ENCODE measurements at regions not wholly inside any gene's neighbourhood (a gene's known extent, or its start where the extent isn't known, plus 50 kb on each side); places are given as distances from the start of the nearest gene placed in this dataset.

DNA sequence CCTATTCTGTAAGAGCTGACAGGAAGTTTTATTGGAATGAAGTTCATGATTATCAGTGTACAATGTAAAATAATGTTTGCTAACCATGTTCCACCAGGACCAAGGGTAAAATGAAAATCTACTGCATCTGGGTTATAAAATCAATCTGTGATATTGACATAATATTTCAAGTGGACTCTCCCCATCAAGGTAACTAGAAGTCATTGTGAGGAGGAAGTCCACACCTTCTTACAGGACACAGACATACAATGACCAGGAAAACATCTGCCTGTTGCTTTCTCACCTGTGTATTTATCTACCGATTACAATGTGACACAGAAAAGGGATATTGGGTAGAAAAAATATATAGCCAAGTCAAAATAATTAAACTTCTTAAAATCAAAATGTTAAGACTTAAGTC lies 140.7 kb upstream of the RFC3 start (continued):
- TF ChIP-seq, protein P1, sequence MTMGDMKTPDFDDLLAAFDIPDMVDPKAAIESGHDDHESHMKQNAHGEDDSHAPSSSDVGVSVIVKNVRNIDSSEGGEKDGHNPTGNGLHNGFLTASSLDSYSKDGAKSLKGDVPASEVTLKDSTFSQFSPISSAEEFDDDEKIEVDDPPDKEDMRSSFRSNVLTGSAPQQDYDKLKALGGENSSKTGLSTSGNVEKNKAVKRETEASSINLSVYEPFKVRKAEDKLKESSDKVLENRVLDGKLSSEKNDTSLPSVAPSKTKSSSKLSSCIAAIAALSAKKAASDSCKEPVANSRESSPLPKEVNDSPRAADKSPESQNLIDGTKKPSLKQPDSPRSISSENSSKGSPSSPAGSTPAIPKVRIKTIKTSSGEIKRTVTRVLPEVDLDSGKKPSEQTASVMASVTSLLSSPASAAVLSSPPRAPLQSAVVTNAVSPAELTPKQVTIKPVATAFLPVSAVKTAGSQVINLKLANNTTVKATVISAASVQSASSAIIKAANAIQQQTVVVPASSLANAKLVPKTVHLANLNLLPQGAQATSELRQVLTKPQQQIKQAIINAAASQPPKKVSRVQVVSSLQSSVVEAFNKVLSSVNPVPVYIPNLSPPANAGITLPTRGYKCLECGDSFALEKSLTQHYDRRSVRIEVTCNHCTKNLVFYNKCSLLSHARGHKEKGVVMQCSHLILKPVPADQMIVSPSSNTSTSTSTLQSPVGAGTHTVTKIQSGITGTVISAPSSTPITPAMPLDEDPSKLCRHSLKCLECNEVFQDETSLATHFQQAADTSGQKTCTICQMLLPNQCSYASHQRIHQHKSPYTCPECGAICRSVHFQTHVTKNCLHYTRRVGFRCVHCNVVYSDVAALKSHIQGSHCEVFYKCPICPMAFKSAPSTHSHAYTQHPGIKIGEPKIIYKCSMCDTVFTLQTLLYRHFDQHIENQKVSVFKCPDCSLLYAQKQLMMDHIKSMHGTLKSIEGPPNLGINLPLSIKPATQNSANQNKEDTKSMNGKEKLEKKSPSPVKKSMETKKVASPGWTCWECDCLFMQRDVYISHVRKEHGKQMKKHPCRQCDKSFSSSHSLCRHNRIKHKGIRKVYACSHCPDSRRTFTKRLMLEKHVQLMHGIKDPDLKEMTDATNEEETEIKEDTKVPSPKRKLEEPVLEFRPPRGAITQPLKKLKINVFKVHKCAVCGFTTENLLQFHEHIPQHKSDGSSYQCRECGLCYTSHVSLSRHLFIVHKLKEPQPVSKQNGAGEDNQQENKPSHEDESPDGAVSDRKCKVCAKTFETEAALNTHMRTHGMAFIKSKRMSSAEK (CRISPR knock-in tag; IDR thresholded peaks at IDR 0.05; ENCODE audit: borderline replicate concordance) = no peak
- TF ChIP-seq, protein P2, sequence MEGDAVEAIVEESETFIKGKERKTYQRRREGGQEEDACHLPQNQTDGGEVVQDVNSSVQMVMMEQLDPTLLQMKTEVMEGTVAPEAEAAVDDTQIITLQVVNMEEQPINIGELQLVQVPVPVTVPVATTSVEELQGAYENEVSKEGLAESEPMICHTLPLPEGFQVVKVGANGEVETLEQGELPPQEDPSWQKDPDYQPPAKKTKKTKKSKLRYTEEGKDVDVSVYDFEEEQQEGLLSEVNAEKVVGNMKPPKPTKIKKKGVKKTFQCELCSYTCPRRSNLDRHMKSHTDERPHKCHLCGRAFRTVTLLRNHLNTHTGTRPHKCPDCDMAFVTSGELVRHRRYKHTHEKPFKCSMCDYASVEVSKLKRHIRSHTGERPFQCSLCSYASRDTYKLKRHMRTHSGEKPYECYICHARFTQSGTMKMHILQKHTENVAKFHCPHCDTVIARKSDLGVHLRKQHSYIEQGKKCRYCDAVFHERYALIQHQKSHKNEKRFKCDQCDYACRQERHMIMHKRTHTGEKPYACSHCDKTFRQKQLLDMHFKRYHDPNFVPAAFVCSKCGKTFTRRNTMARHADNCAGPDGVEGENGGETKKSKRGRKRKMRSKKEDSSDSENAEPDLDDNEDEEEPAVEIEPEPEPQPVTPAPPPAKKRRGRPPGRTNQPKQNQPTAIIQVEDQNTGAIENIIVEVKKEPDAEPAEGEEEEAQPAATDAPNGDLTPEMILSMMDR (IDR thresholded peaks at IDR 0.05) = no peak

DNA sequence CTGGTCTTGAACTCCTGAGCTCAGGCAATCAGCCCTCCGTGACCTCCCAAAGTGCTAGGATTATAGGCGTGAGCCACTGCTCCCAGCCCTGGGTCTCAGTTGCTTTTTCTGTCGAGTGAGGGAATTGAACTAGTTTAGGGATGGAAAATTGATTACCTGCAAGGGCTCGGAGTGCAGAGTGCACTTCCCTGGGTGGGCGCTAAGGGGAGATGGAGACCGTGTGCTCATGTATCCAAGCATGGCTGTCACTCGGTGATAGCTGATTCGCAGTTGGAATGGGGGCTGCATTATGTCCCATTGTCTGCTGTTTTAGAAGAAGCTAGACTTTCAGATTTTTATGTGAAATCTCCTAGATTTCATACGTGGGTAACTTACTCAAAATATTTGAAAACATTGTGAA lies 139.9 kb upstream of the RFC3 start:
- H3K36me3 Mint-ChIP-seq = peaks cover 15% of the 10 kb centered on the region
- no peak overlapping the region for H3K4me3 Mint-ChIP-seq
- no peak for DNase-seq (ENCODE audit: low spot score)
- peak; percentile 50; the same call in 1 of the 2 replicates for ATAC-seq
- ChIA-PET CTCF (no interaction called here), POLR2A (no interaction called here)
- peaks cover 15% of the 10 kb centered on the region for H3K4me1 Mint-ChIP-seq
- no peaks in the 10 kb centered on the region for H3K27me3 Mint-ChIP-seq (ENCODE audit: low read depth)
- peaks cover 13% of the 10 kb centered on the region for H3K9me3 Mint-ChIP-seq
- no peak overlapping the region for H3K27ac Mint-ChIP-seq
- no peak for TF ChIP-seq TCF7 (CRISPR knock-in tag; IDR thresholded peaks at IDR 0.05; ENCODE audit: low read depth)
- TF ChIP-seq, protein P3, sequence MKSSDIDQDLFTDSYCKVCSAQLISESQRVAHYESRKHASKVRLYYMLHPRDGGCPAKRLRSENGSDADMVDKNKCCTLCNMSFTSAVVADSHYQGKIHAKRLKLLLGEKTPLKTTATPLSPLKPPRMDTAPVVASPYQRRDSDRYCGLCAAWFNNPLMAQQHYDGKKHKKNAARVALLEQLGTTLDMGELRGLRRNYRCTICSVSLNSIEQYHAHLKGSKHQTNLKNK (CRISPR knock-in tag; IDR thresholded peaks at IDR 0.05) = no peak
- TF ChIP-seq, protein P2 (IDR thresholded peaks at IDR 0.05) = no peak
- TF ChIP-seq, protein P4, sequence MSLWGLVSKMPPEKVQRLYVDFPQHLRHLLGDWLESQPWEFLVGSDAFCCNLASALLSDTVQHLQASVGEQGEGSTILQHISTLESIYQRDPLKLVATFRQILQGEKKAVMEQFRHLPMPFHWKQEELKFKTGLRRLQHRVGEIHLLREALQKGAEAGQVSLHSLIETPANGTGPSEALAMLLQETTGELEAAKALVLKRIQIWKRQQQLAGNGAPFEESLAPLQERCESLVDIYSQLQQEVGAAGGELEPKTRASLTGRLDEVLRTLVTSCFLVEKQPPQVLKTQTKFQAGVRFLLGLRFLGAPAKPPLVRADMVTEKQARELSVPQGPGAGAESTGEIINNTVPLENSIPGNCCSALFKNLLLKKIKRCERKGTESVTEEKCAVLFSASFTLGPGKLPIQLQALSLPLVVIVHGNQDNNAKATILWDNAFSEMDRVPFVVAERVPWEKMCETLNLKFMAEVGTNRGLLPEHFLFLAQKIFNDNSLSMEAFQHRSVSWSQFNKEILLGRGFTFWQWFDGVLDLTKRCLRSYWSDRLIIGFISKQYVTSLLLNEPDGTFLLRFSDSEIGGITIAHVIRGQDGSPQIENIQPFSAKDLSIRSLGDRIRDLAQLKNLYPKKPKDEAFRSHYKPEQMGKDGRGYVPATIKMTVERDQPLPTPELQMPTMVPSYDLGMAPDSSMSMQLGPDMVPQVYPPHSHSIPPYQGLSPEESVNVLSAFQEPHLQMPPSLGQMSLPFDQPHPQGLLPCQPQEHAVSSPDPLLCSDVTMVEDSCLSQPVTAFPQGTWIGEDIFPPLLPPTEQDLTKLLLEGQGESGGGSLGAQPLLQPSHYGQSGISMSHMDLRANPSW (CRISPR knock-in tag; conservative IDR thresholded peaks at IDR 0.05; ENCODE audit: low read depth) = no peak
- TF ChIP-seq, protein P5, sequence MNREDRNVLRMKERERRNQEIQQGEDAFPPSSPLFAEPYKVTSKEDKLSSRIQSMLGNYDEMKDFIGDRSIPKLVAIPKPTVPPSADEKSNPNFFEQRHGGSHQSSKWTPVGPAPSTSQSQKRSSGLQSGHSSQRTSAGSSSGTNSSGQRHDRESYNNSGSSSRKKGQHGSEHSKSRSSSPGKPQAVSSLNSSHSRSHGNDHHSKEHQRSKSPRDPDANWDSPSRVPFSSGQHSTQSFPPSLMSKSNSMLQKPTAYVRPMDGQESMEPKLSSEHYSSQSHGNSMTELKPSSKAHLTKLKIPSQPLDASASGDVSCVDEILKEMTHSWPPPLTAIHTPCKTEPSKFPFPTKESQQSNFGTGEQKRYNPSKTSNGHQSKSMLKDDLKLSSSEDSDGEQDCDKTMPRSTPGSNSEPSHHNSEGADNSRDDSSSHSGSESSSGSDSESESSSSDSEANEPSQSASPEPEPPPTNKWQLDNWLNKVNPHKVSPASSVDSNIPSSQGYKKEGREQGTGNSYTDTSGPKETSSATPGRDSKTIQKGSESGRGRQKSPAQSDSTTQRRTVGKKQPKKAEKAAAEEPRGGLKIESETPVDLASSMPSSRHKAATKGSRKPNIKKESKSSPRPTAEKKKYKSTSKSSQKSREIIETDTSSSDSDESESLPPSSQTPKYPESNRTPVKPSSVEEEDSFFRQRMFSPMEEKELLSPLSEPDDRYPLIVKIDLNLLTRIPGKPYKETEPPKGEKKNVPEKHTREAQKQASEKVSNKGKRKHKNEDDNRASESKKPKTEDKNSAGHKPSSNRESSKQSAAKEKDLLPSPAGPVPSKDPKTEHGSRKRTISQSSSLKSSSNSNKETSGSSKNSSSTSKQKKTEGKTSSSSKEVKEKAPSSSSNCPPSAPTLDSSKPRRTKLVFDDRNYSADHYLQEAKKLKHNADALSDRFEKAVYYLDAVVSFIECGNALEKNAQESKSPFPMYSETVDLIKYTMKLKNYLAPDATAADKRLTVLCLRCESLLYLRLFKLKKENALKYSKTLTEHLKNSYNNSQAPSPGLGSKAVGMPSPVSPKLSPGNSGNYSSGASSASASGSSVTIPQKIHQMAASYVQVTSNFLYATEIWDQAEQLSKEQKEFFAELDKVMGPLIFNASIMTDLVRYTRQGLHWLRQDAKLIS (CRISPR knock-in tag; IDR thresholded peaks at IDR 0.05; ENCODE audit: borderline replicate concordance) = no peak
- TF ChIP-seq, protein P6, sequence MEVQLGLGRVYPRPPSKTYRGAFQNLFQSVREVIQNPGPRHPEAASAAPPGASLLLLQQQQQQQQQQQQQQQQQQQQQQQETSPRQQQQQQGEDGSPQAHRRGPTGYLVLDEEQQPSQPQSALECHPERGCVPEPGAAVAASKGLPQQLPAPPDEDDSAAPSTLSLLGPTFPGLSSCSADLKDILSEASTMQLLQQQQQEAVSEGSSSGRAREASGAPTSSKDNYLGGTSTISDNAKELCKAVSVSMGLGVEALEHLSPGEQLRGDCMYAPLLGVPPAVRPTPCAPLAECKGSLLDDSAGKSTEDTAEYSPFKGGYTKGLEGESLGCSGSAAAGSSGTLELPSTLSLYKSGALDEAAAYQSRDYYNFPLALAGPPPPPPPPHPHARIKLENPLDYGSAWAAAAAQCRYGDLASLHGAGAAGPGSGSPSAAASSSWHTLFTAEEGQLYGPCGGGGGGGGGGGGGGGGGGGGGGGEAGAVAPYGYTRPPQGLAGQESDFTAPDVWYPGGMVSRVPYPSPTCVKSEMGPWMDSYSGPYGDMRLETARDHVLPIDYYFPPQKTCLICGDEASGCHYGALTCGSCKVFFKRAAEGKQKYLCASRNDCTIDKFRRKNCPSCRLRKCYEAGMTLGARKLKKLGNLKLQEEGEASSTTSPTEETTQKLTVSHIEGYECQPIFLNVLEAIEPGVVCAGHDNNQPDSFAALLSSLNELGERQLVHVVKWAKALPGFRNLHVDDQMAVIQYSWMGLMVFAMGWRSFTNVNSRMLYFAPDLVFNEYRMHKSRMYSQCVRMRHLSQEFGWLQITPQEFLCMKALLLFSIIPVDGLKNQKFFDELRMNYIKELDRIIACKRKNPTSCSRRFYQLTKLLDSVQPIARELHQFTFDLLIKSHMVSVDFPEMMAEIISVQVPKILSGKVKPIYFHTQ (CRISPR knock-in tag; IDR thresholded peaks at IDR 0.05) = no peak
- TF ChIP-seq, protein P7, sequence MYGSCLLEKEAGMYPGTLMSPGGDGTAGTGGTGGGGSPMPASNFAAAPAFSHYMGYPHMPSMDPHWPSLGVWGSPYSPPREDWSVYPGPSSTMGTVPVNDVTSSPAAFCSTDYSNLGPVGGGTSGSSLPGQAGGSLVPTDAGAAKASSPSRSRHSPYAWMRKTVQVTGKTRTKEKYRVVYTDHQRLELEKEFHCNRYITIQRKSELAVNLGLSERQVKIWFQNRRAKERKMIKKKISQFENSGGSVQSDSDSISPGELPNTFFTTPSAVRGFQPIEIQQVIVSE (CRISPR knock-in tag; IDR thresholded peaks at IDR 0.05; ENCODE audit: borderline replicate concordance) = no peak
- TF ChIP-seq ZNF138 (CRISPR knock-in tag; conservative IDR thresholded peaks at IDR 0.05) = no peak
- TF ChIP-seq, protein P8, sequence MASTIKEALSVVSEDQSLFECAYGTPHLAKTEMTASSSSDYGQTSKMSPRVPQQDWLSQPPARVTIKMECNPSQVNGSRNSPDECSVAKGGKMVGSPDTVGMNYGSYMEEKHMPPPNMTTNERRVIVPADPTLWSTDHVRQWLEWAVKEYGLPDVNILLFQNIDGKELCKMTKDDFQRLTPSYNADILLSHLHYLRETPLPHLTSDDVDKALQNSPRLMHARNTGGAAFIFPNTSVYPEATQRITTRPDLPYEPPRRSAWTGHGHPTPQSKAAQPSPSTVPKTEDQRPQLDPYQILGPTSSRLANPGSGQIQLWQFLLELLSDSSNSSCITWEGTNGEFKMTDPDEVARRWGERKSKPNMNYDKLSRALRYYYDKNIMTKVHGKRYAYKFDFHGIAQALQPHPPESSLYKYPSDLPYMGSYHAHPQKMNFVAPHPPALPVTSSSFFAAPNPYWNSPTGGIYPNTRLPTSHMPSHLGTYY (CRISPR knock-in tag; IDR thresholded peaks at IDR 0.05) = no peak
- TF ChIP-seq, protein P9, sequence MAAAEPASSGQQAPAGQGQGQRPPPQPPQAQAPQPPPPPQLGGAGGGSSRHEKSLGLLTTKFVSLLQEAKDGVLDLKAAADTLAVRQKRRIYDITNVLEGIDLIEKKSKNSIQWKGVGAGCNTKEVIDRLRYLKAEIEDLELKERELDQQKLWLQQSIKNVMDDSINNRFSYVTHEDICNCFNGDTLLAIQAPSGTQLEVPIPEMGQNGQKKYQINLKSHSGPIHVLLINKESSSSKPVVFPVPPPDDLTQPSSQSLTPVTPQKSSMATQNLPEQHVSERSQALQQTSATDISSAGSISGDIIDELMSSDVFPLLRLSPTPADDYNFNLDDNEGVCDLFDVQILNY (CRISPR knock-in tag; IDR thresholded peaks at IDR 0.05) = no peak
- no peak for TF ChIP-seq KAT7 (CRISPR knock-in tag; IDR thresholded peaks at IDR 0.05; ENCODE audit: borderline replicate concordance)
